WTC11 (cell line): ENCODE measurements at regions not wholly inside any gene's neighbourhood (a gene's known extent, or its start where the extent isn't known, plus 50 kb on each side); places are given as distances from the start of the nearest gene placed in this dataset.

Experiments used
- ATAC-seq: fragments of 200-7000 bp; cut with Tn5 transposase; 2 replicates; pipeline ENCODE4 v1.10.0; 2021; ENCODE audit warnings: mild to moderate bottlenecking, moderate library complexity
- CTCF ChIA-PET: fragments of 300-600 bp; sonication (Branson Sonifier 250); formaldehyde crosslinking; loops from one replicate; lab custom pipeline; 2021; ENCODE audit warnings: antibody characterized with exemption; lab: Charles Lee
- POLR2A ChIA-PET: fragments of 350-600 bp; sonication (Branson Sonifier 250); formaldehyde crosslinking; loops from one replicate; lab custom pipeline; 2021; ENCODE audit warnings: antibody characterized with exemption; lab: Charles Lee
- DNase-seq: peaks from one replicate; pipeline ENCODE4 v3.0.0; 2021; ENCODE audit warnings: low spot score
- H3K27ac Mint-ChIP-seq: 2 replicates; pipeline ENCODE4 v1.8.0; 2021; ENCODE audit warnings: mixed read lengths
- H3K27me3 Mint-ChIP-seq: 2 replicates; pipeline ENCODE4 v1.8.0; 2021; ENCODE audit warnings: low read depth, mild to moderate bottlenecking, moderate library complexity, mixed read lengths
- H3K36me3 Mint-ChIP-seq: 2 replicates; pipeline ENCODE4 v1.8.0; 2021; ENCODE audit warnings: mixed read lengths
- H3K4me1 Mint-ChIP-seq: 2 replicates; pipeline ENCODE4 v1.8.0; 2022; ENCODE audit warnings: mixed read lengths
- H3K4me3 Mint-ChIP-seq: 2 replicates; pipeline ENCODE4 v1.8.0; 2021; ENCODE audit warnings: mild to moderate bottlenecking, moderate library complexity, mixed read lengths
- H3K9me3 Mint-ChIP-seq: 2 replicates; pipeline ENCODE4 v1.8.0; 2021; ENCODE audit warnings: mixed read lengths
- ATF6 ChIP-seq: sonication (generic); formaldehyde crosslinking; IDR thresholded peaks from 2 replicates; pipeline ENCODE4 v1.8.1; 2023; ENCODE audit warnings: mild to moderate bottlenecking, missing genetic modification reagents
- CDX4 ChIP-seq: fragments of 250-450 bp; sonication (Bioruptor Pico); IDR thresholded peaks from 2 replicates; pipeline ENCODE4 v1.9.0; 2021; ENCODE audit warnings: moderate library complexity, mild to moderate bottlenecking, inconsistent platforms, borderline replicate concordance
- ESRRA ChIP-seq: sonication (generic); formaldehyde crosslinking; IDR thresholded peaks from 2 replicates; pipeline ENCODE4 v1.8.1; 2022; ENCODE audit warnings: mild to moderate bottlenecking, missing genetic modification reagents, borderline replicate concordance
- ETV6 ChIP-seq: sonication (generic); formaldehyde crosslinking; IDR thresholded peaks from 2 replicates; pipeline ENCODE4 v1.8.1; 2022; ENCODE audit warnings: mild to moderate bottlenecking, missing genetic modification reagents
- FOXJ3 ChIP-seq: sonication (generic); formaldehyde crosslinking; IDR thresholded peaks from 2 replicates; pipeline ENCODE4 v1.9.0; 2021; ENCODE audit warnings: missing genetic modification reagents, mild to moderate bottlenecking, borderline replicate concordance
- GTF2I ChIP-seq: fragments of 250-450 bp; sonication (Bioruptor Pico); conservative IDR thresholded peaks from 2 replicates; pipeline ENCODE4 v1.4.0; 2021; ENCODE audit warnings: mild to moderate bottlenecking
- HMGA2 ChIP-seq: fragments of 250-450 bp; sonication (Bioruptor Pico); IDR thresholded peaks from 2 replicates; pipeline ENCODE4 v1.4.0; 2021; ENCODE audit warnings: mild to moderate bottlenecking, moderate library complexity
- HMGXB4 ChIP-seq: sonication (generic); formaldehyde crosslinking; IDR thresholded peaks from 2 replicates; pipeline ENCODE4 v1.8.1; 2023; ENCODE audit warnings: mild to moderate bottlenecking, moderate library complexity, missing genetic modification reagents
- IRF1 ChIP-seq: sonication (generic); formaldehyde crosslinking; IDR thresholded peaks from 2 replicates; pipeline ENCODE4 v1.8.0; 2023; ENCODE audit warnings: missing genetic modification reagents
- JAZF1 ChIP-seq: fragments of 250-450 bp; sonication (Bioruptor Pico); IDR thresholded peaks from 2 replicates; pipeline ENCODE4 v1.9.0; 2021; ENCODE audit warnings: moderate library complexity, mild to moderate bottlenecking, inconsistent platforms
- KAT7 ChIP-seq: sonication (generic); formaldehyde crosslinking; IDR thresholded peaks from 2 replicates; pipeline ENCODE4 v1.8.1; 2023; ENCODE audit warnings: missing genetic modification reagents, mild to moderate bottlenecking, borderline replicate concordance
- MAX ChIP-seq: sonication (generic); formaldehyde crosslinking; IDR thresholded peaks from 2 replicates; pipeline ENCODE4 v1.8.0; 2022; ENCODE audit warnings: mild to moderate bottlenecking, missing genetic modification reagents
- NFATC4 ChIP-seq: fragments of 250-450 bp; sonication (Bioruptor Pico); IDR thresholded peaks from 2 replicates; pipeline ENCODE4 v1.9.0; 2021; ENCODE audit warnings: mild to moderate bottlenecking
- STAT6 ChIP-seq: sonication (generic); formaldehyde crosslinking; conservative IDR thresholded peaks from 2 replicates; pipeline ENCODE4 v1.8.1; 2023; ENCODE audit warnings: mild to moderate bottlenecking, low read depth, missing genetic modification reagents, moderate library complexity
- TP53 ChIP-seq: sonication (generic); formaldehyde crosslinking; IDR thresholded peaks from 2 replicates; pipeline ENCODE4 v1.8.1; 2023; ENCODE audit warnings: mild to moderate bottlenecking, missing genetic modification reagents
- ZNF138 ChIP-seq: sonication (generic); formaldehyde crosslinking; conservative IDR thresholded peaks from 2 replicates; pipeline ENCODE4 v1.8.1; 2022; ENCODE audit warnings: mild to moderate bottlenecking, moderate library complexity, missing genetic modification reagents
- ZNF232 ChIP-seq: sonication (generic); formaldehyde crosslinking; IDR thresholded peaks from 2 replicates; pipeline ENCODE4 v1.8.0; 2022; ENCODE audit warnings: mild to moderate bottlenecking, missing genetic modification reagents
- ZNF263 ChIP-seq: sonication (generic); formaldehyde crosslinking; IDR thresholded peaks from 2 replicates; pipeline ENCODE4 v1.8.1; 2022; ENCODE audit warnings: low read depth, mild to moderate bottlenecking, moderate library complexity, missing genetic modification reagents
- ZNF317 ChIP-seq: sonication (generic); formaldehyde crosslinking; IDR thresholded peaks from 2 replicates; pipeline ENCODE4 v1.8.1; 2023; ENCODE audit warnings: low read depth, mild to moderate bottlenecking, moderate library complexity, missing genetic modification reagents, borderline replicate concordance
- ZNF396 ChIP-seq: fragments of 250-450 bp; sonication (Bioruptor Pico); IDR thresholded peaks from 2 replicates; pipeline ENCODE4 v1.8.0; 2021; ENCODE audit warnings: mild to moderate bottlenecking, moderate library complexity, borderline replicate concordance
- ZNF423 ChIP-seq: fragments of 250-450 bp; sonication (Bioruptor Pico); IDR thresholded peaks from 2 replicates; pipeline ENCODE4 v2.1.2; 2022; ENCODE audit warnings: mild to moderate bottlenecking, moderate library complexity
- ZNF425 ChIP-seq: fragments of 250-450 bp; sonication (Bioruptor Pico); conservative IDR thresholded peaks from 2 replicates; pipeline ENCODE4 v1.9.0; 2021; ENCODE audit warnings: mild to moderate bottlenecking
- ZNF512 ChIP-seq: sonication (generic); formaldehyde crosslinking; IDR thresholded peaks from 2 replicates; pipeline ENCODE4 v1.8.1; 2022; ENCODE audit warnings: missing genetic modification reagents, borderline replicate concordance

- no peaks in the 10 kb centered on the region for H3K27me3 Mint-ChIP-seq
- CTCF ChIA-PET, result no interaction called here
- TF ChIP-seq JAZF1 (no peak), ZNF263 (no peak), NFATC4 (CRISPR knock-in tag) (no peak), MAX (CRISPR knock-in tag) (no peak), ETV6 (CRISPR knock-in tag) (no peak), IRF1 (CRISPR knock-in tag) (no peak), KAT7 (CRISPR knock-in tag) (no peak), FOXJ3 (CRISPR knock-in tag) (no peak), ZNF396 (CRISPR knock-in tag) (no peak), ZNF425 (CRISPR knock-in tag) (no peak), ESRRA (CRISPR knock-in tag) (no peak), STAT6 (CRISPR knock-in tag) (no peak), ZNF138 (CRISPR knock-in tag) (no peak), GTF2I (CRISPR knock-in tag) (no peak), ZNF512 (CRISPR knock-in tag) (no peak)
- DNase-seq, result no peak
- peaks cover 6% of the 10 kb centered on the region for H3K4me1 Mint-ChIP-seq
- H3K36me3 Mint-ChIP-seq, result no peaks in the 10 kb centered on the region
- no peak overlapping the region for H3K27ac Mint-ChIP-seq
- ATAC-seq, result no peak
- H3K9me3 Mint-ChIP-seq, result no peaks in the 10 kb centered on the region
- no peak overlapping the region for H3K4me3 Mint-ChIP-seq
- POLR2A ChIA-PET, result no interaction called here
Measured at GRCh38 chr10:8911032-8911431, 856.5 kb downstream of the GATA3 start.

- H3K4me3 Mint-ChIP-seq, result no peak overlapping the region
- CTCF ChIA-PET, result no interaction called here
- no peaks in the 10 kb centered on the region for H3K36me3 Mint-ChIP-seq
- no peaks in the 10 kb centered on the region for H3K27me3 Mint-ChIP-seq
- ATAC-seq (0 out of 2 replicates have a peak, but pooled peaks have one; percentile 52), DNase-seq (no peak)
- POLR2A ChIA-PET, result no interaction called here
- peaks cover 6% of the 10 kb centered on the region for H3K4me1 Mint-ChIP-seq
- no peaks in the 10 kb centered on the region for H3K9me3 Mint-ChIP-seq
- no peak overlapping the region for H3K27ac Mint-ChIP-seq
- TF ChIP-seq HMGXB4 (CRISPR knock-in tag) (no peak), JAZF1 (no peak), ZNF232 (CRISPR knock-in tag) (no peak), TP53 (no peak), ATF6 (CRISPR knock-in tag) (no peak), ZNF423 (CRISPR knock-in tag) (no peak), HMGA2 (no peak), ZNF317 (CRISPR knock-in tag) (no peak), CDX4 (CRISPR knock-in tag) (no peak)
Measured at GRCh38 chr10:8912108-8912507, 857.6 kb downstream of the GATA3 start.
